HEK293T (cell line): ENCODE measurements at regions not wholly inside any gene's neighbourhood (a gene's known extent, or its start where the extent isn't known, plus 50 kb on each side); places are given as distances from the start of the nearest gene placed in this dataset.

Experiments used
- CTCF ChIA-PET: fragments of 350-600 bp; formaldehyde crosslinking; extraction: SDS; loops from one replicate; lab custom pipeline; 2021; ENCODE audit warnings: antibody characterized with exemption, inconsistent platforms; lab: Yijun Ruan, JAX
- POLR2A ChIA-PET: fragments of 350-600 bp; formaldehyde crosslinking; extraction: SDS; loops from one replicate; lab custom pipeline; 2020; ENCODE audit warnings: antibody characterized with exemption, inconsistent platforms; lab: Yijun Ruan, JAX
- DNase-seq: peaks from one replicate; pipeline ENCODE4 v3.0.0; 2012; ENCODE audit warnings: mixed read lengths; ENCODE audit errors: extremely low spot score
- ARNT ChIP-seq: fragments of 450-650 bp; IDR thresholded peaks from 2 replicates; pipeline ENCODE4 v1.6.1; 2017; ENCODE audit warnings: mild to moderate bottlenecking
- BHLHE40 ChIP-seq: fragments of 450-650 bp; IDR thresholded peaks from 2 replicates; pipeline ENCODE4 v1.6.1; 2016; ENCODE audit warnings: mild to moderate bottlenecking, moderate library complexity, borderline replicate concordance
- CTBP1 ChIP-seq: fragments of 450-650 bp; IDR thresholded peaks from 2 replicates; pipeline ENCODE4 v1.6.1; 2016; ENCODE audit warnings: borderline replicate concordance
- ELF4 ChIP-seq: fragments of 450-650 bp; IDR thresholded peaks from 2 replicates; pipeline ENCODE4 v1.6.1; 2017; ENCODE audit warnings: antibody characterized with exemption
- FOXA1 ChIP-seq: fragments of 450-650 bp; IDR thresholded peaks from 2 replicates; pipeline ENCODE4 v1.6.1; 2016; ENCODE audit warnings: mild to moderate bottlenecking
- FOXK2 ChIP-seq: fragments of 450-650 bp; IDR thresholded peaks from 2 replicates; pipeline ENCODE4 v1.6.1; 2016; ENCODE audit warnings: mild to moderate bottlenecking
- FOXM1 ChIP-seq: fragments of 450-650 bp; IDR thresholded peaks from 2 replicates; pipeline ENCODE4 v1.6.1; 2017; ENCODE audit warnings: mild to moderate bottlenecking, borderline replicate concordance
- HDGF ChIP-seq: fragments of 450-650 bp; IDR thresholded peaks from 2 replicates; pipeline ENCODE4 v1.6.1; 2017; ENCODE audit warnings: antibody characterized with exemption, borderline replicate concordance
- L3MBTL2 ChIP-seq: fragments of 450-650 bp; conservative IDR thresholded peaks from 2 replicates; pipeline ENCODE4 v1.6.1; 2016; ENCODE audit warnings: mild to moderate bottlenecking
- LEF1 ChIP-seq: fragments of 450-650 bp; IDR thresholded peaks from 2 replicates; pipeline ENCODE4 v1.6.1; 2017; ENCODE audit warnings: mild to moderate bottlenecking, borderline replicate concordance
- NFRKB ChIP-seq: fragments of 450-650 bp; IDR thresholded peaks from 2 replicates; pipeline ENCODE4 v1.6.1; 2016; ENCODE audit warnings: mild to moderate bottlenecking, moderate library complexity
- PKNOX1 ChIP-seq: fragments of 450-650 bp; IDR thresholded peaks from 2 replicates; pipeline ENCODE4 v1.6.1; 2016
- SP1 ChIP-seq: fragments of 450-650 bp; IDR thresholded peaks from 2 replicates; pipeline ENCODE4 v1.6.1; 2017
- SUZ12 ChIP-seq: fragments of 450-650 bp; IDR thresholded peaks from 2 replicates; pipeline ENCODE4 v1.6.1; 2016; ENCODE audit warnings: mild to moderate bottlenecking
- TARDBP ChIP-seq: fragments of 450-650 bp; IDR thresholded peaks from 2 replicates; pipeline ENCODE4 v1.6.1; 2016
- ZNF384 ChIP-seq: fragments of 450-650 bp; IDR thresholded peaks from 2 replicates; pipeline ENCODE4 v1.6.1; 2016

GRCh38 chr2:193124815-193125214 is 930.1 kb upstream of the TMEFF2 start:
- no peak for TF ChIP-seq CTBP1
- TF ChIP-seq LEF1: no peak
- TF ChIP-seq L3MBTL2: no peak
- TF ChIP-seq BHLHE40: no peak
- TF ChIP-seq ARNT: no peak
- no peak for TF ChIP-seq FOXM1
- no peak for TF ChIP-seq FOXA1
- TF ChIP-seq ZNF384: no peak
- TF ChIP-seq TARDBP: no peak
- no peak for TF ChIP-seq PKNOX1
- no peak for TF ChIP-seq ELF4
- no peak for TF ChIP-seq SUZ12
- no peak for TF ChIP-seq HDGF
- no peak for TF ChIP-seq FOXK2
- TF ChIP-seq NFRKB: no peak
- no peak for TF ChIP-seq SP1
- CTCF ChIA-PET: no interaction called here
- no peak for DNase-seq
- POLR2A ChIA-PET: no interaction called here

GRCh38 chr2:193114827-193115226 is 920.1 kb upstream of the TMEFF2 start:
- DNase-seq: no peak
- ChIA-PET POLR2A (no interaction called here), CTCF (no interaction called here)
- TF ChIP-seq BHLHE40 (no peak), ARNT (no peak), ZNF384 (no peak), NFRKB (no peak), SUZ12 (no peak), CTBP1 (no peak), HDGF (no peak)

GRCh38 chr2:193112986-193113385 is 918.3 kb upstream of the TMEFF2 start:
- ChIA-PET POLR2A (no interaction called here), CTCF (no interaction called here)
- TF ChIP-seq NFRKB (no peak), HDGF (no peak), SP1 (no peak)
- DNase-seq: no peak

GRCh38 chr2:193103064-193103463 is 908.3 kb upstream of the TMEFF2 start:
- TF ChIP-seq NFRKB (no peak), SP1 (no peak), ZNF384 (no peak), SUZ12 (no peak), ARNT (no peak), PKNOX1 (no peak), LEF1 (no peak), TARDBP (no peak), CTBP1 (no peak), BHLHE40 (no peak), ELF4 (no peak), FOXA1 (no peak), HDGF (no peak), FOXK2 (no peak), FOXM1 (no peak), L3MBTL2 (no peak)
- CTCF ChIA-PET: no interaction called here
- POLR2A ChIA-PET: no interaction called here
- no peak for DNase-seq

GRCh38 chr2:193101591-193101990 is 906.9 kb upstream of the TMEFF2 start:
- ChIA-PET CTCF (no interaction called here), POLR2A (no interaction called here)
- no peak for TF ChIP-seq SUZ12
- no peak for TF ChIP-seq FOXA1
- TF ChIP-seq ARNT: no peak
- no peak for TF ChIP-seq ELF4
- TF ChIP-seq TARDBP: no peak
- TF ChIP-seq FOXM1: no peak
- TF ChIP-seq NFRKB: no peak
- no peak for TF ChIP-seq HDGF
- TF ChIP-seq PKNOX1: no peak
- no peak for TF ChIP-seq ZNF384
- no peak for TF ChIP-seq L3MBTL2
- TF ChIP-seq FOXK2: no peak
- TF ChIP-seq CTBP1: no peak
- TF ChIP-seq LEF1: no peak
- no peak for TF ChIP-seq SP1
- DNase-seq: no peak

GRCh38 chr2:193088026-193088425 is 893.3 kb upstream of the TMEFF2 start:
- TF ChIP-seq TARDBP (no peak), ARNT (no peak), LEF1 (no peak), CTBP1 (no peak), BHLHE40 (no peak)
- POLR2A ChIA-PET: no interaction called here
- DNase-seq: no peak
- CTCF ChIA-PET: no interaction called here

GRCh38 chr2:193076995-193077394 is 882.3 kb upstream of the TMEFF2 start:
- ChIA-PET CTCF (no interaction called here), POLR2A (no interaction called here)
- DNase-seq: no peak
- TF ChIP-seq CTBP1 (no peak), BHLHE40 (no peak), SUZ12 (no peak), PKNOX1 (no peak), NFRKB (no peak), FOXK2 (no peak), TARDBP (no peak), FOXM1 (no peak), LEF1 (no peak), ZNF384 (no peak), ELF4 (no peak)
